GM19099 (cell line): ENCODE measurements at regions not wholly inside any gene's neighbourhood (a gene's known extent, or its start where the extent isn't known, plus 50 kb on each side); places are given as distances from the start of the nearest gene placed in this dataset.

Experiments used
- POLR2A ChIP-seq: IDR thresholded peaks from 3 replicates; pipeline ENCODE4 v1.6.1; 2011; ENCODE audit warnings: low read depth; ENCODE audit not compliant: insufficient read length; ENCODE audit errors: extremely low read depth

DNA sequence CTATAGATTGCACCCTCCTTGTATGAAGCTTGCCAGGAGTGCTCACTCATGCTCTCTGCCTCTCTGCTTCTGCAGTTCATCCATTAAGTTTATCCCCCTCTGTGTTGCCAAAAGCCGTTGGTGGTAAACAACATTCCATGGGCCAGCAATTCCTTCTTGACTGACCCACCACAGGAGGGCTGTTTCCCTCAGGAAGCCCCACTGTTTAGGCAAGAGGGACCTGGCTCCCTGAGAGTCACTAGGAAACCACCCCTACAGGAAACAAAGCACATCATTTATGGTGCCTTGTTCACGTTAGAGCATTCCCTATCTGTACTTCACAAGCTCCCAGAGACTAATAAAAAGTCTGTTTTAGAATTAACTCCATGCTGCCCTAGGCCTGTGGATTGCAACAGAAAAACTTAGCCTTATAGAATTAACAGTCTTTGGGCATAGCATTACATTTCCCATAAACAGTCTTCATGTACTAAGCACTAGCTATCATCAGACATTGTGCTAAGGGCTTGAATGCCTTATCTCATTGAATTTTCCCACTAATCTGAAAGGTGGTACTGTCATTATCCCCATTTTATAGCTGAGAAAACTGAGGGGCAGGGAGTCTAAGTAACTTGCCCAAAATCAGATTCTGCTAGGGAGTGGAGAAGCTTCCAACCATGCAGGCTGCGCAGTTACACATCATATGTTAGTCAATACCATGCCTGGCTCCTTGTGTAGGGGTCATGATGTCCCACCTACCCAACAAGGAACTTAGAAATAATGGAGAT, 149.9 kb downstream of the SHQ1 start:
- TF ChIP-seq POLR2A: no peak

DNA sequence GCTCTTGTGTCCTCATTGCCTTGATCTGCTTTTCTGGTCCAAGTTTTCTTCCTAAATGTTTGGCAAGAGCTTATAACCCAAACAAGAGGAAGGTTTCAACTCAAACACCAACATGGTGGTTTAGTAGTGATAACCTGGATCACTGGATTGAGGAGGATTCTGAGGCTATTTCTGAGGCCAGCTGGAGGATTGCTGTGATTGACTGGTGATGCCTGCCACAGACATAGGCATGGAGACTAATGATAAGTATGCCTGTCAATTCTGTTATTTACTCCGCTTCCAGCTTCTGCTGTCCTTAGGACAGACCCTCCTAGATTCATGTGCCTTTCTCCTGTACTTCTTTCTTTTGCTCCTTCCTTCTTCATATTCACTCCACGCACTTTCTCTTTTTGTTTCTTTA, 150.5 kb downstream of the SHQ1 start:
- no peak for TF ChIP-seq POLR2A

DNA sequence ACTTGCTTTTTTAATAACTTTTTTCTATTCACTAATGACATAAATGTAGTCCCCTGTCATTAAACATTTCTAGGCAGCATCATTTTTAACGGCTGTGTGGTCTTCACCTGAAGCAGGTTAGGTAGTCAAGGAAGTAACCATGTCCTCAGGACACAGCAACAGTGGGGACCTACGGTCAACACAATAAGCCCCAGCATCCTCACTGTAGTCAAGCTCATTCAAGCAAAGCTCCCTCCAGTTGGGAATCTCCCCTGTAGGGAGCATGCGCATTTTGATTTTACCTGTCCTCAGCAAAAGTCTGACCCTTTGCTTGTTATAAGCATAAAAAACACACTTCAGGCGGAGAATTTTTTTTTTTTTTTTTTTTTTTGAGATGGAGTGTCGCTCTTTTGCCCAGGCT, 151.4 kb downstream of the SHQ1 start:
- TF ChIP-seq POLR2A: no peak

DNA sequence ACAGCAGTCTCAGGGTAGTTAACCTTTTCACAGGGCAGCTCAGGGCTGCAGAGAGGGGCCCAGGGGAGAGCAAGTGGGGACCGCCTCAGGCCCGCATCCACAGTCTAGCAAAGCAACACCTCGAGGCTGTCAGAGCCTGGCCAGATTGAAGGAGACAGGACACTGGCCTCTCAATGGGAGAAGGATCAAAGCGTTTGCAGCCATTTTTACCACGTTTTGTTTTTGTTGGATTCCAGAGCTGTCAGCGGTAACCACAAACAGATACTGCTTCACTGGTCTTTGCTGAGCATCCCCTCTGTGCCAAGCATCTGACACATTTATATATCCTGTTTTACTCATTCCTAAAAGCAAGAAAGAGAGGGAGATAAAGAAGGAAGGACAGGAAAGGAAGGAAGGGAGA, 153.8 kb downstream of the SHQ1 start:
- TF ChIP-seq POLR2A: no peak

DNA sequence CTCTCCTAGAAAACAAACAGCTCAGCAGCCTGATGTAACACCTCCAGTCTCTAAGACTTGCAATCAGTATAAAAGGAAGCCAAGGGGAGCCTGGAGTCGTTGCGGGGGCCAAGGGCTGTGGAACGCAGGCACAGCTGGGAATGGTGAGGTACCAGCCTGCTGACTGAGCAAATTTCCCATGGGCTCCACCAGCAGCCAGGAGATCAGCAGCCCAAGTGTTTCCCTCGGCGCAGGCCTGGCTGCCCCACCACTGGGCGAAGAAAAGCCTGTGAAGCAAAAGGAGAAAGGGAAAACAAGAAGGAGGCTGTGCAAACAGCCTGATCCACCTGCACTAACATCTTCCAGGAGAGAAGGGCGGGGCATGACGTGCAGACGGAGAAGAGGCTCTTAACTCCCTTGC, 155.3 kb downstream of the SHQ1 start:
- TF ChIP-seq POLR2A: no peak

DNA sequence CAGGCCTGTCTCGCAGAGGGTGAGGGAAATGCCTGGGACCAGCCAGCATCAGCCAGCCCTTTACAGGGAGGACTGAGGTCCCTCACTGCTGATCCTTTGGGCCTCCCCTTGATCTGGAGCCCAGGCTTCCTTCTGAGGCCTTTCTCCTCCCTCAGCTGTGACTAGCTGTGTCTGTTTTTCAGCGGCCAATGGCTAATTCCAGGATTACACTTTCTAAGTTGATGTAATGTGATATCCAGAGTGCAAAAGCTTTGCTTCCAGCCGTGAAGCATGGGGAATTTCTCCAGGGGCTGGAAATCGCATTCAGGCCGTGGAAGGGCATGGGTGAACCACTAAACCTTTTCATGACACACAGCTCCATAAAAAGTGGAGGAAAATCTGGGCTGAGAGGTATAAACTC, 157.6 kb downstream of the SHQ1 start:
- TF ChIP-seq POLR2A: no peak

DNA sequence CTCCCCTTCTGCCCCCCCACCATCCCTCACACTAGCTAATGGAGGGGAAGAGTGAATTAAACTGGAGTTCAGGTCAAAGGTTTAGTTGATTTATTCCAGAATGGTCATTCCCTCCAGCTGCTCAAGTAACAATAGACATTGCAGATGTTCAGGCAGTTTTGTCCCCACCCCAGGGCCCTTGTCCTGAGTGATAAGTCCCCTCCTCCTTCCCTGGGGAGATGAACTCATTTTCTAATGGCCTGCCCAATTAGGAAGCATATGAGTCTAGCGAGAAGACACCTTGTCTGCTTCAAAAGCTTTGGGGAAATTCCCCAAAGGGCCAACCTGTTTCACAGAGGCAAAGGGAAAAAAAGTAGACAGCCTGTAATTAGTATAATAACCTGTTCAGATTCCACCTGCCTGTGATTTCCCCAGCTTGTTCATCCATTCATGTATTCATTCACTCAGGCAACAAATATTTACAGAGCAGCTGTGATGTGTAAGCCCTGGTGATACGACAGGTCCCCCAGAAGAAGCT, 165.3 kb downstream of the SHQ1 start:
- TF ChIP-seq POLR2A: no peak

DNA sequence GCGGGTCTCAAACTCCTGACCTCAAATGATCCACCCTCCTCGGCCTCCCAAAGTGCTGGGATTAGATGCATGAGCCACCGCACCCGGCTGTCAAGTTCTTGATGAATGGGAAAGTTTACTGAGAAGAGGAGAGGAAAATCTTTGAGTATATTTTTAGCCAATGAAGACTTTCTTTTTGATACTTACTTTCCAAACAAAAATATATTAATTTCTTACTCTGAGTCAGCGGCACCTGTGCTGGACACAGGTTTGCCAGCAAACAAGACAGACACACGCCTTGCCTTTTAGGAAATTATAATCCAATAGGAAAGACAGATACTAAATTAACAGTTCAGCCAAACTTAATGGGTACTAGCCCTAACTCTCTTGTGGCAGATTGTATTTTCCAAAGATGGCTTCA, 166.6 kb downstream of the SHQ1 start:
- no peak for TF ChIP-seq POLR2A

DNA sequence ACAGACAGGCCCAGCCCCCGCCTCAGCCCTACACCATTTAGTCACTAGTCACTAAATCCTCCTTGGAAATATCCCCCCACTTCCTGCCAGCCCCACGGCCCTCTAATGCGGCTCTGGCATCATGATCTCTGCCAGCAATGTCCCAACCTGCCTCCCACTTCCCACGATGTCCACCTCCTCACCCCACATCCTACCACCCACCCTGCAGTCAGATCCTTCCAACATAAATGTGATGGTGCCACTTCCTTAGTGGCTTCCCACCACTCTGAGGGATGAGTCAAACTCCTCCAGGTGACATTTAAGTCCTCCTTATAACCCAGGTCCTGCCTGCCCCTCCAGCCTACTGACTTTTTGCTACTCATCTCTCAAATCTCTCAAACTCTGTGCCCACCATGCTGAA, 167.5 kb downstream of the SHQ1 start:
- no peak for TF ChIP-seq POLR2A

DNA sequence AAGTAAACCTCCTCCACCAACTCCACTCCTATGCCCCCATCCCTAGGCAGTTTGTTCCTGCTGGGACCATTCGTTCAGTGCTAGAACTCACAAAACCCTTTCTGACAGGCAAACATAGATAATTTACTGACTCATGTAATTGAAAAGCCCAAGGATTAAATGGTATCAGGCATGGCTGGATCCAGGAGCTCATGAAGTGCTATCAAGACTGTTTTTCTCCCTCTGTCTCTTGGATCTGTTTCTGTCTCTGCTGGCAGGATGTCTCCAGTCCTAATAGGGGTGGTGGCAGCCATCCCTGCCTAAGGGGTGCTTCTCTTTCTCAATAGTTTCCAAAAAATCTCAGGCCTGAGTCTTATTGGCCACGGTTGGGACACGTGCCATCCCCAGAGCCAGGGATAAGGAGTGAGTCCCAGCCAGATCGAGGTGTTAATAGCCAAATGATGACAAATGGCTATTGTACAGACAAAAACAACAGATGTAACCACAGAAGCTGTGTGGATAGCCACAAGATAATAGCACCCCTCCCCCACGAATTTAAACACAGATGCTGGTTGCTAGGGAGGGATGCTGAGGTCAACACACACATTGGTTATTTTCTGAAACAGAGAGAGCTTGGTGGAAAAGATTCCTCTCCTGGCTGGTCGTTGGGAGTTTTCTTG, 168.6 kb downstream of the SHQ1 start:
- TF ChIP-seq POLR2A: no peak

DNA sequence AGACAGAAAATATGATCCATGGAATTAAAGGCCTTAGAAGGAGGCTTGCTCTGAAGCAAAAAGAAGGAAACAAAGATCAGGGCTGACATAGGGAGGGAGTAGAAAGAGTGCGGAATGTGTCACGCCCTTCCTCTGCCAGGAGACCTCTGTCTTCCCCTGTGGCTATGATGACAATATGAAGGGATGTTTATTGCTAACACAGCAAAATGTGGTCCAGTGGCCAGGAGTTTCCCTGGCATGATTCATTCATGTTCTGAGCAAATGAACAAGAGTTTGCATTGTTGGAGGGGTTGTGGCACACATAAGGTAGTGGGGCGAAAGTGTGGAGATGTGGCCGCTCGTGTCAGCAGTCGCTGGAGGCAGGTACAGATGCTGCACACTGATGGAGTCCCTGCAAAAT, 169.4 kb downstream of the SHQ1 start:
- no peak for TF ChIP-seq POLR2A

DNA sequence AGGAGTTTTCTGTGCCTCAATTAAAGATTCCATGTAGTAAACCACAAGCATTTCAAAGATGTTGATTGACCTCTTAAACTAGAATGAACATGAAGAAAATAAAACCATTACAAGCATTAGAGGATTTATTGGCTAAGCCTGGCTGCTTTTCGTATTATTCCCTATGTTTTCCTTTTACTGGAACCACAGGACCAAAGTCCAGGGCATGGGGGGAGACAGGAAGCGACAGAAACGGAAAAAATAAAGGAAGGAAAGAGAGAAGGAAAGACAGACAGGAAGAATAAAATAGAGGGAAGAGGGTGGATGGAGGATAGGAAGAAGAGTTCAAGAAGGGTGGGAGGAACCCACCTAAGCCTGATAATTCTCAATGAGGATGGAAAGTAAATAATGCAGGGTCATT, 169.9 kb downstream of the SHQ1 start:
- TF ChIP-seq POLR2A: no peak

DNA sequence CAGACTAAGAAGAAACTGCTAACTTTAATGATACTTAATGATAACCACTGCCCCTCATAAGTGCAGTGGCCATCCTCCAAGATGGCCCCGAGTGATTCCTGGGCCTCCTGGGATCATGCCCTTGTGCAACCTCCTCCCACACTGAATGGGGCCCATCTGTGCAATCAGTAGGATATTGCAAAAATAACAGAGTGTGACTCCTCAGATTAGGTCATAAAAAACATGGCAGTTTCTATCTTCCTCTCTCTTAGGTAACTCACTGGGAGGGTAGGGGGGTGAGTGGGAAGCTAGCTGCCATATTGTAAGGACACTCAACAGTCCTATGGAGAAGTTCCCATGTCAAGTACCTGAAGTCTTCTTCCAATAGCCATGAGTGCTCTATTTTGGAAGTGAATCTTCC, 173.0 kb downstream of the SHQ1 start:
- no peak for TF ChIP-seq POLR2A

DNA sequence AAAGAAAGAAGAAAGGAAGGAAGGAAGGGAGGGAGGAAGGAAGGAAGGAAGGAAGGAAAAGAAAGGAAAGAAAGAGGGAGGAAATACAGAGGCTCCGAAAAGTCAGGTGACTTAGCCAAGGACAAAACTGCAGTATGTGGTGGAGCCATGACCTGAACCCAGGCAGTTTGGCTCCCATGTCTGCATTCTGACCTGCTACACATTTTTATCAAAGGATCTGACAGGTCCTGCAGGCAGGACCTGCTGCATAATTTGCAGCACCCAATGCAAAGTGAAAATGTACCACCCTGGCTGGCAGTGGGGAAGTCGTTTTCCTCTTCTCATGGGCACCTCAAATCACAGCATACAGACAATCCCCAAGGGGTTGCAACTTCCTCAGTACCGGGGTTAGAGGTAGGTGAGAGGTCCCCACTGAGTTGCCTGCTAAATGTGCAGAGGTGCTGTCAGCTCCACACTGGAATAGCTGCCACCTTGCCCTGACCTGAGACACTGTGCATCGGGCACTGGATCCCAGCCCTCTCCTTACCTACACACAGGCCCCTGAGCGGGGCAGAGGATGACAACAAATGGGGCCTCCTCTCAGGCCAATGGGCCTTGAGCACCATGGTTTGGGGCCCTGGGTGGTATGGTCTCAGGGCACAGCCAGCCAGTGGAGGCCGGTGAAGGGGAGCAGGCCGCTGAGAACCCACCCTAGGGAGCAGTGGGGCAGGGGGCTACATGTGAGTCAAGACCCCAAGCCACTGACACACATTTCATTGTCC, 175.1 kb downstream of the SHQ1 start:
- no peak for TF ChIP-seq POLR2A

DNA sequence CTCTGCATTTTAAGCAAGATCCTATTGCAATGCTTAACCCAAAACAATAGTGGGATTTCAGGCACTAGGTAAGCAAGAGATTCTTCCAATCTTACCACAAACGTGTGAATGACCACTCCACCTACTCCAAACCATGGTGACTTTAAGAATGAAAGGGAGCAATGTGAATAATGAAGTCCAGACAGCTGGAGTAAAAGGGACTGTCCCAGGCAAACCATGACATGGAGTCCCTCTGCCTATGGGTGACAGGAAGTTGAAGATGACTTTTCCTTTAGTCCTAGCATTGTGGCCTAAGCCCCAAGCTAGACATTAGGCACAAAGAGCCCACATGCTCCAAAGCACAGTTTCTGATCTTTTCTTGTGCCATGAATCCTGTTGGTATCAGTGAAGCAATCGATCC, 179.0 kb downstream of the SHQ1 start:
- no peak for TF ChIP-seq POLR2A

DNA sequence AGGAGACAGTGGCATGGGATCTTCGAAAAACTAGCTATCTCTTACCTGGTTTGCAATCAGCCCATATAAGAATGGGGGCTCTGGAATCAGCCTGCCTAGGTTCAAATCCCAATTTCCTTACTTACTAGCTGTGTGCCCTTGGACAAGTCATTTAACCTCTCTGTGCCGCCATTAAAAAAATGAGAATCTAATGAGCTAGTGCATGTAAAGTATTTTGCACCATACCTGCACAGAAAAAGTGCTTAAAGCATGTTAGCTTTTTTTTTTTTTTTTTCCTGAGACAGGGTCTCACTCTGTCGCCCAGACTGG, 181.8 kb downstream of the SHQ1 start:
- no peak for TF ChIP-seq POLR2A
